ENCODE measurements at regions not wholly inside any gene's neighbourhood (a gene's known extent, or its start where the extent isn't known, plus 50 kb on each side); places are given as distances from the start of the nearest gene placed in this dataset.

GRCh38 chr3:179503152-179503551 lies 51.9 kb upstream of the GNB4 start:
- no peak for DNase-seq

DNA sequence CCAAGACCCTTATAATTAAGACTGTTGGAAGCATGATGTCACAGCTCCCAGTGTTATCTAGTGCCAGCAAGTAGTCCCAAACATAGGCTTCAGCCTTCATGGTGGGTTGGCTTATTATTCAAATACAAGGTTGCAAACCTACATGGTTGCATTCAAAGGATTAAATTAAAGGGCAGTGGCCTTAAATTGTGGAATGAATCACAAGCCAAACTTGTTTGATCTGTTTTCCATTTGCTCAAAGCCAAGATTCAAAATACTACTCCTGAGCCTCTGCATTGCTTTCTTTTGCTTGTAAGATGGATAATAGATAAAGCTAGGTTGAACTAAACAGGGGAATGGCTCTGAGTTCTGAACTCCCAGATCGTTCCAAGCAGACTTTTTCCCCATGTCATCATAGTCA lies 52.4 kb upstream of the GNB4 start:
- DNase-seq, result no peak

DNA sequence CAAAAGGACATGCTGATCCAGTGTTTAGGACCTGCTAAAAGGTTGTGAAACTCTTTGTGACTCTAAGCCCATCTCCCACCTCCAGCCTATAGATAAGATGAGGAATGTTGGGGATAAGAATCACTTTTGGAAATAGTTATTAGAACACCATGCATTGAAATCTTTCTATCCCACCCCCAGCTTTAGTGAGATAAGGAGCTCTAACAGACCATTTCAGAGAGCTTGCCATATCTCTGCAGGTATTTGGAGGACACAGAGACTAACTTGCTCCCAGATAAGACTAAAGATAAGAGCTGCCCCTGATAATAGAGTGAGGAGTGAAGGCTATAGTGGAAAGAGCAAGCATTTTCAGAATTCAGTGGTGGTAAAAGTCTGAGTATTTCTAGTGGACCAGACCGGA lies 53.1 kb upstream of the GNB4 start:
- DNase-seq, result no peak

GRCh38 chr3:179505534-179505933 lies 54.3 kb upstream of the GNB4 start:
- DNase-seq, result no peak

DNA sequence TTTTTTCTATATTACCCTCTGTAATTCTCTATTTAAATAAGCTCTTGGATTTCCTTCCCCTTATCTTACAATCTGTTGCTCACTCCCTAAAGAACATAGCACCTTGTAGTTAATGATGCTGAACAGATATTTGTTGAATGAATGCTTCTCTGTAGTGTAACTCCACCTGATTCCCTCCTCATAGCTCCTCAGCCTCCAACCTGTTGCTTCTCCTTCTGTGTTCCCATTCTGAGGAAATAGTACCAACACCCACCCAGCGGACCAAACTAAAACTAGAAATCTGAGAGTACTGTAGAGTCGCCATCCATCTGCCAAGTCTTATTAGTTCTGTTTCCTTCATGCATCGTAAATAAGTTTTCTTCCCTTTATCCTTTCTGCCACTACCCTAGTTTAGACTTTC lies 55.5 kb upstream of the GNB4 start:
- no peak for DNase-seq

GRCh38 chr3:179509701-179510100 lies 53.0 kb upstream of the ACTL6A start:
- no peak for DNase-seq

DNA sequence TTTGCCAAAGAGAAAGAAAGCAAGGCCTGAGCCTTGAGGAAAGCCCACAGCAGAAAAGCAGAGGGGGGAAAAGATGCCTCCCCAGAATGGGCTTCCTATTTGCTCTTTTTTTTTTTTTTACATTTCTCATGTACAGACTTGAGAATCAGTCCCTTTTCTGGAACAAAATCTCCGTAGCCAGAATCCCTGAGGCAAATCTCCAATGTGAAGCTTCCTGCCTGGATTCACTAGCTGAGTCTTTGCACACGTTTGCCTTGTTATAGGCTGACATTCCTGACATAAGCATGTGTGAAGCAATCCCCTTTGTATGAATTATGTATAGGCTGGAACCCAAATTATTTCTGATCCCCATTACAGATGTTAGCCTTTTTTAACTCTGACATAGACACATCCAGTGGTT lies 52.2 kb upstream of the ACTL6A start:
- peak; percentile 34 for DNase-seq

- DNase-seq, result peak; percentile 49
Measured at GRCh38 chr3:179512378-179512777, 50.3 kb upstream of the ACTL6A start.

All from muscle of arm (tissue), 1 donor.